CD4-positive, CD25-positive, alpha-beta regulatory T cell (primary cell): ENCODE measurements at regions not wholly inside any gene's neighbourhood (a gene's known extent, or its start where the extent isn't known, plus 50 kb on each side); places are given as distances from the start of the nearest gene placed in this dataset.
A peak's percentile ranks its signal among the peaks of the same experiment; 100 is the strongest.

Experiments used
- ATAC-seq, 2 donors: fragments of 150-1000 bp; cut with Tn5 transposase; one replicate each; pipeline ENCODE4 v1.10.0; 2021; ENCODE audit warnings: low read depth in 2 of 2, moderate number of reproducible peaks in 2 of 2, moderate library complexity in 1 of 2
- DNase-seq, 3 donors: peaks; one replicate each; pipeline versions ENCODE4 v3.0.0 to v3.0.0-alpha.2; 2012 to 2022; ENCODE audit warnings: mixed read lengths in 1 of 3
- H3K27ac ChIP-seq: one replicate; pipeline ENCODE4 v1.7.0; 2013; ENCODE audit warnings: mild to moderate bottlenecking, low read length; ENCODE audit not compliant: insufficient read depth, poor library complexity, severe bottlenecking
- H3K27me3 ChIP-seq: one replicate; pipeline ENCODE4 v1.7.0; 2013; ENCODE audit warnings: low read length; ENCODE audit not compliant: control insufficient read depth, insufficient read depth
- H3K36me3 ChIP-seq: one replicate; pipeline ENCODE4 v1.7.0; 2013; ENCODE audit warnings: mild to moderate bottlenecking, low read length, moderate library complexity; ENCODE audit not compliant: control insufficient read depth, insufficient read depth
- H3K4me1 ChIP-seq: 2 replicates; pipeline ENCODE4 v1.7.0; 2013; ENCODE audit warnings: mild to moderate bottlenecking, low read length; ENCODE audit not compliant: insufficient read depth, control insufficient read depth, poor library complexity, severe bottlenecking
- H3K4me3 ChIP-seq: one replicate; pipeline ENCODE4 v1.7.0; 2013; ENCODE audit warnings: low read depth, mild to moderate bottlenecking, low read length, moderate library complexity
- H3K9me3 ChIP-seq, 2 experiments: 1 replicate in 1 of 2; 2 replicates in 1 of 2; pipeline ENCODE4 v1.7.0; 2013; ENCODE audit warnings: low read length in 2 of 2, mild to moderate bottlenecking in 1 of 2, moderate library complexity in 1 of 2; ENCODE audit not compliant: control insufficient read depth in 2 of 2
- H3K27ac Mint-ChIP-seq, 3 donors: one replicate each; pipeline ENCODE4 v1.8.0; 2020 to 2022; ENCODE audit warnings: mild to moderate bottlenecking in 3 of 3, mixed read lengths in 3 of 3, moderate library complexity in 2 of 3
- H3K27me3 Mint-ChIP-seq: one replicate; pipeline ENCODE4 v1.8.0; 2022; ENCODE audit warnings: mild to moderate bottlenecking, mixed read lengths
- H3K36me3 Mint-ChIP-seq: one replicate; pipeline ENCODE4 v1.8.0; 2020; ENCODE audit warnings: mixed read lengths
- H3K4me1 Mint-ChIP-seq, 4 donors: one replicate each; pipeline ENCODE4 v1.8.0; 2020 to 2022; ENCODE audit warnings: mixed read lengths in 4 of 4, mild to moderate bottlenecking in 1 of 4
- H3K4me3 Mint-ChIP-seq, 4 donors: one replicate each; pipeline ENCODE4 v1.8.0; 2020 to 2022; ENCODE audit warnings: mild to moderate bottlenecking in 4 of 4, mixed read lengths in 4 of 4, moderate library complexity in 3 of 4
- H3K9me3 Mint-ChIP-seq, 7 donors: one replicate each; pipeline ENCODE4 v1.8.0; 2020 to 2022; ENCODE audit warnings: mixed read lengths in 7 of 7, mild to moderate bottlenecking in 3 of 7, moderate library complexity in 2 of 7

DNA sequence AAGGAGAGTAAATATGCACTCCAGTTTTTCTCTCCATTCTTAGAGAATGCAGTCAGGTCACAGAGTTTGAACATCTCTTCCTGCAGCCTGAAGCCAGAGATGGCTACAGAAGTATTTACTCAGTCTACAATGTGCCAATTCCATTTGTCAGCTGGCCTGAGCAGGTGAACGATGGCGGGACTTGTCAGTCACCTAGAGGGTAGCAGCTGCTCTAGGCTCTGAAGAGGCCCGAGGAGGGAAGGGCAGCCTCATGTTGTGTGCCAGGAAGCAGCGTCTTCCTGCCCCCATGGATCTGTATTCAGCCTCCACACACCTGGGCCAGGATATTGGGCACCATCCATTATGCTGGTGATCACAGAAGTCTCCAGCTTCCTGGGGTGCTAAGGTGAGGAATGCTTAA lies 316.7 kb upstream of the CHAC2 start:
- Histone ChIP-seq H3K9me3 (no peaks in the 10 kb centered on the region), H3K36me3 (no peaks in the 10 kb centered on the region), H3K4me3 (no peak overlapping the region), H3K27me3 (peaks cover 1% of the 10 kb centered on the region), H3K4me1 (no peaks in the 10 kb centered on the region), H3K27ac (no peak overlapping the region)
- Mint-ChIP-seq H3K27me3 (no peaks in the 10 kb centered on the region), H3K4me3 (no peak overlapping the region), H3K4me1 (no peaks in the 10 kb centered on the region), H3K36me3 (no peaks in the 10 kb centered on the region), H3K27ac (no peak overlapping the region), H3K9me3 (peaks cover 0 to 2% (median 0%) of the 10 kb centered on the region in 7 donors)
- ATAC-seq (no peak), DNase-seq (no peak)

DNA sequence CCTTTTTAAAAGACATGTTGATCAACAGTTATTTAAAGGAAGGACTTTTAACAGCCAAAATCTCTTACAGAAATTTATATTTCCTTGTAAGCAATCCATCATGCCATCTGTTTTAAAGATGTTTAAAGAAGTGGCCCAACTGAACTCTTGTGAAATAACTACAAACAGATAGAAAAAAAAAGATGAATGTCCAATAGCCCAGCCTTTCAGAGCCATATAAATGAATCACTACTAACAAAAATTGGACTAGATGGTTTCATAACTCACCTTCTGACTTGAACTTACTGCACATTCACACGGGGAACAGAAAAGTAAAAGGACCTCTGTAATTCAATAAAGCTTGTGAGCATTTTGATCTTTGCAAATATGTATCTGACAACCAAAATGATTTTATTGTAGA lies 319.0 kb upstream of the CHAC2 start:
- no peak overlapping the region for H3K4me3 ChIP-seq
- H3K36me3 Mint-ChIP-seq, result no peaks in the 10 kb centered on the region
- H3K27ac ChIP-seq, result no peak overlapping the region
- ATAC-seq (no peak), DNase-seq (no peak)
- no peaks in the 10 kb centered on the region for H3K4me1 ChIP-seq
- peaks cover 1% of the 10 kb centered on the region for H3K27me3 ChIP-seq
- no peaks in the 10 kb centered on the region for H3K36me3 ChIP-seq
- no peaks in the 10 kb centered on the region for H3K9me3 ChIP-seq
- H3K9me3 Mint-ChIP-seq, result peaks cover 0 to 2% (median 0%) of the 10 kb centered on the region in 7 donors
- no peak overlapping the region for H3K27ac Mint-ChIP-seq
- peaks cover 10% of the 10 kb centered on the region for H3K27me3 Mint-ChIP-seq
- no peaks in the 10 kb centered on the region for H3K4me1 Mint-ChIP-seq
- H3K4me3 Mint-ChIP-seq, result no peak overlapping the region

DNA sequence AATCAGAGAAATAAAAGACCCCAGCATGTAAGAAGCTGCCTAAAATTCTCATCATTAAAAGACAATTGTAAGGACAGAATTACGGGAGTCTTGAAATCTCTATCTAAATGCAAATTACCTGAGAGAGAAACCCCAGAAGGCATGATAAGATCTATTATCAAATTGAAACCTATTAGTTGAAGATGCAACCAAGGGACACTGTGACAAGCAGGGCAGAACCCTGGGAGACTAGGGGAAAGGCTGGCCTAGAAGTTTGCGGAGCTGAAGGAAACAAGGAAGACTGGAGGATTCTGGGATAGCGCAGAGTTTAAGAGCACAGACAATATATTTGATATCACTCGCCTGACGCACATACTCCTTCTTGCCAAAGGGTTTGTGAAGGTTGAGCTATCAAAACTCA lies 319.5 kb upstream of the CHAC2 start:
- peaks cover 10% of the 10 kb centered on the region for H3K27me3 Mint-ChIP-seq

DNA sequence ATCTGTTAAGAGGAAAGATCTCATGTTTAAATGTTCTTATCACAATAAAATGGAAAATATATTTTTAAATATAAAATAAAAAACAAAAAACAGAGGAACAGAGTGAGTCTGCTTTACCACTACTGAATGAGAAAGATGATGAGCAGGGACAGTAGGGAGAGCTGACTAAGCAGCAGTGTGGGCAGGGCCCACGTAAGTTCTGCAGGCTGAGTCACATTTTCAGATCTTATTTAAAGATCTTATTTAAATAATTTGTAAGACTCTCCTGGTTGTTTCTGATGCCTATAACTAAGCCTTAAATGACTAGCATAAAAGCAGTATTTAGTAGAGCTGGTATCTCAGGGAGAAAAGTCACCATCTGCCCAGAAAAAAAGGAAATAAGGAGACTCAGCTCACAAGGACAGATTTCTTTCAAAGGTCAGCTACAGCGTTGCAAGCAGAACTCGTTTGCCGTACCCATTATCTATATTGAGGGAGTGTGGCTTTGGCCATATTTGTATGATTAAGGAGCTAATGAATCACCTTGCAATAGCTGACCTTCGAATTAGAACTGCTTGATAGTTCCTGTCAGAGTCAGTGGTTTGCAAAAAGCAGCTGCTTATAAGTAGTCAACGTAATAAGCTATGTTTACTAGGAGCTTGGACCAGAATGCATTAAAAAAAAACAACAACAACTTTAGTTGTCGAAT lies 322.1 kb upstream of the CHAC2 start:
- no peaks in the 10 kb centered on the region for H3K4me1 ChIP-seq
- no peaks in the 10 kb centered on the region for H3K9me3 ChIP-seq
- DNase-seq (peak in 1 of 3 donors; percentile 8), ATAC-seq (no peak)
- no peaks in the 10 kb centered on the region for H3K4me1 Mint-ChIP-seq
- no peak overlapping the region for H3K4me3 Mint-ChIP-seq
- no peak overlapping the region for H3K27ac ChIP-seq
- H3K36me3 ChIP-seq, result no peaks in the 10 kb centered on the region
- peaks cover 10% of the 10 kb centered on the region for H3K27me3 Mint-ChIP-seq
- H3K36me3 Mint-ChIP-seq, result no peaks in the 10 kb centered on the region
- peaks cover 0 to 2% (median 0%) of the 10 kb centered on the region in 7 donors for H3K9me3 Mint-ChIP-seq
- H3K4me3 ChIP-seq, result no peak overlapping the region
- H3K27ac Mint-ChIP-seq, result no peak overlapping the region
- no peaks in the 10 kb centered on the region for H3K27me3 ChIP-seq

More for the DNA sequence above, 319.5 kb upstream of the CHAC2 start:
- H3K9me3 ChIP-seq, result no peaks in the 10 kb centered on the region
- no peaks in the 10 kb centered on the region for H3K36me3 ChIP-seq
- H3K27ac ChIP-seq, result no peak overlapping the region
- Mint-ChIP-seq H3K4me3 (no peak overlapping the region), H3K27ac (no peak overlapping the region), H3K36me3 (no peaks in the 10 kb centered on the region), H3K4me1 (no peaks in the 10 kb centered on the region), H3K9me3 (peaks cover 0 to 2% (median 0%) of the 10 kb centered on the region in 7 donors)
- ATAC-seq (no peak), DNase-seq (no peak)
- peaks cover 1% of the 10 kb centered on the region for H3K27me3 ChIP-seq
- H3K4me1 ChIP-seq, result no peaks in the 10 kb centered on the region
- no peak overlapping the region for H3K4me3 ChIP-seq

DNA sequence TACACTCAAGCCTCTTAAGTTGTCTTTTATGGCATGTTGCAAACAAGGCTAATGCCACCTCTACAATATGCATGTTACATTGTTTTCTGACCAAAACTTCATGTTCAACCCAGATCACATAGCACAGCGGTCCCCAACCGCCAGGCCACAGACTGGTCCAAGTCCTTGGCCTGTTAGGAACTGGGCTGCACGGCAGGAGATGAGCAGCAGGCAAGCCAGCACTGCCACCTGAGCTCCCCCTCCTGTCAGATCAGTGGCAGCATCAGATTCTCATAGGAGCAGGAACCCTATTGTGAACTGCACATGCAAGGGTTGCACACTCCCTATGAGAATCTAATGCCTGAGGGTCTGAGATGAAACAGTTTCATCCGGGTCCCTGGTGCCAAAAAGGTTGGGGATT lies 324.8 kb upstream of the CHAC2 start:
- no peaks in the 10 kb centered on the region for H3K36me3 Mint-ChIP-seq

GRCh38 chr2:53442093-53442492 lies 325.5 kb upstream of the CHAC2 start:
- no peaks in the 10 kb centered on the region for H3K36me3 ChIP-seq
- ATAC-seq (no peak), DNase-seq (no peak)
- H3K4me3 Mint-ChIP-seq, result no peak overlapping the region
- no peaks in the 10 kb centered on the region for H3K9me3 Mint-ChIP-seq
- H3K4me1 ChIP-seq, result no peaks in the 10 kb centered on the region
- peaks cover 10% of the 10 kb centered on the region for H3K27me3 Mint-ChIP-seq
- H3K4me1 Mint-ChIP-seq, result no peaks in the 10 kb centered on the region
- H3K27ac ChIP-seq, result no peak overlapping the region
- no peak overlapping the region for H3K27ac Mint-ChIP-seq
- H3K4me3 ChIP-seq, result no peak overlapping the region
- no peaks in the 10 kb centered on the region for H3K36me3 Mint-ChIP-seq
- no peaks in the 10 kb centered on the region for H3K27me3 ChIP-seq
- no peaks in the 10 kb centered on the region for H3K9me3 ChIP-seq

More for the DNA sequence above, 324.8 kb upstream of the CHAC2 start:
- Histone ChIP-seq H3K27me3 (no peaks in the 10 kb centered on the region), H3K36me3 (no peaks in the 10 kb centered on the region), H3K27ac (no peak overlapping the region), H3K4me1 (no peaks in the 10 kb centered on the region), H3K9me3 (no peaks in the 10 kb centered on the region), H3K4me3 (no peak overlapping the region)
- Mint-ChIP-seq H3K27ac (no peak overlapping the region), H3K4me3 (no peak overlapping the region), H3K4me1 (no peaks in the 10 kb centered on the region), H3K9me3 (no peaks in the 10 kb centered on the region), H3K27me3 (peaks cover 10% of the 10 kb centered on the region)
- ATAC-seq (no peak), DNase-seq (no peak)

GRCh38 chr2:53438692-53439091 lies 328.9 kb upstream of the CHAC2 start:
- Mint-ChIP-seq H3K36me3 (no peaks in the 10 kb centered on the region), H3K27me3 (peaks cover 1% of the 10 kb centered on the region)

DNA sequence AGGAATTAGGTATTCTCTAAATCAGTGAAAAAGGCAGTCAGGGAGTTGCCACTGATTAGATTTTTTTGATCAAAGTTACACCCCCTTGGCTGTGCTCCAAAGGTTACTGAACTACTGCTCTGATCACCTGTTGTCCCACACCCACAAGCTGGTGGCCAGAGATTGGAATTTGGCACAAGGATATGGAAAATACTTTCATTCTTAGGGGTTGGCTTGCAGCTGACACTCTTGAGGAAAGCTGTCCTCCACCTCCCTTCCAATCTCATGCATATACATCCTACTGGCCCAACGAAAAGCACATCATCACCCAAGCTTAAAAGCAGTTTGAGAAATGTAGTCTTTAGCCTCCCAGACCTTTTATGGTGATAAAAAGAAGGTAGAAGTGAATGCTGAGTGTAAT lies 329.5 kb upstream of the CHAC2 start:
- H3K27me3 Mint-ChIP-seq, result peaks cover 4% of the 10 kb centered on the region
- H3K9me3 Mint-ChIP-seq, result no peaks in the 10 kb centered on the region
- no peak overlapping the region for H3K27ac Mint-ChIP-seq
- Histone ChIP-seq H3K36me3 (no peaks in the 10 kb centered on the region), H3K4me3 (no peak overlapping the region), H3K27ac (no peak overlapping the region), H3K4me1 (no peaks in the 10 kb centered on the region), H3K27me3 (no peaks in the 10 kb centered on the region), H3K9me3 (no peaks in the 10 kb centered on the region)
- no peak for DNase-seq
- no peaks in the 10 kb centered on the region for H3K4me1 Mint-ChIP-seq
- H3K36me3 Mint-ChIP-seq, result no peaks in the 10 kb centered on the region
- no peak overlapping the region for H3K4me3 Mint-ChIP-seq
- ATAC-seq, result no peak

More at GRCh38 chr2:53438692-53439091, 328.9 kb upstream of the CHAC2 start:
- Mint-ChIP-seq H3K4me3 (no peak overlapping the region), H3K27ac (no peak overlapping the region), H3K4me1 (no peaks in the 10 kb centered on the region), H3K9me3 (no peaks in the 10 kb centered on the region)
- ATAC-seq (no peak), DNase-seq (no peak)
- Histone ChIP-seq H3K9me3 (no peaks in the 10 kb centered on the region), H3K27me3 (no peaks in the 10 kb centered on the region), H3K36me3 (no peaks in the 10 kb centered on the region), H3K4me1 (no peaks in the 10 kb centered on the region), H3K27ac (no peak overlapping the region), H3K4me3 (no peak overlapping the region)
